Osteoblast (primary cell): ENCODE measurements at regions not wholly inside any gene's neighbourhood (a gene's known extent, or its start where the extent isn't known, plus 50 kb on each side); places are given as distances from the start of the nearest gene placed in this dataset.
A peak's percentile ranks its signal among the peaks of the same experiment; 100 is the strongest.
"Not testable (repeated sequence)": the region's sequence is repeated elsewhere in the genome, so short reads cannot be mapped to it uniquely, and the experiment has no call there.

Experiments used
- DNase-seq: peaks from one replicate; pipeline ENCODE4 v3.0.0; 2011; ENCODE audit warnings: low spot score, mixed read lengths; ENCODE audit not compliant: insufficient read length; ENCODE audit errors: missing footprints
- H2AFZ ChIP-seq: 2 replicates; pipeline ENCODE4 v1.6.0; 2011; ENCODE audit warnings: mild to moderate bottlenecking, low read length
- H3K27ac ChIP-seq: 2 replicates; pipeline ENCODE4 v1.5.1; 2011; ENCODE audit warnings: mild to moderate bottlenecking, low read depth, low read length, moderate library complexity
- H3K27me3 ChIP-seq: 2 replicates; pipeline ENCODE4 v1.6.0; 2012; ENCODE audit warnings: mild to moderate bottlenecking, control low read depth, inconsistent platforms, low read length, moderate library complexity; ENCODE audit not compliant: insufficient read depth
- H3K36me3 ChIP-seq: 2 replicates; pipeline ENCODE4 v1.5.1; 2011; ENCODE audit warnings: mild to moderate bottlenecking, low read length, control low read depth, moderate library complexity; ENCODE audit not compliant: insufficient read depth
- H3K4me1 ChIP-seq: 2 replicates; pipeline ENCODE4 v1.5.1; 2011; ENCODE audit warnings: mild to moderate bottlenecking, low read length, control low read depth, moderate library complexity; ENCODE audit not compliant: insufficient read depth
- H3K4me2 ChIP-seq: 2 replicates; pipeline ENCODE4 v1.6.0; 2011; ENCODE audit warnings: mild to moderate bottlenecking, low read length; ENCODE audit not compliant: insufficient read depth
- H3K4me3 ChIP-seq: fragments of 200-600 bp; sonication (generic); 3 replicates; pipeline ENCODE4 v1.5.1; 2012; ENCODE audit warnings: mild to moderate bottlenecking, low read length, inconsistent platforms; ENCODE audit not compliant: insufficient read depth
- H3K79me2 ChIP-seq: 2 replicates; pipeline ENCODE4 v1.6.0; 2012; ENCODE audit warnings: mild to moderate bottlenecking, low read length, control low read depth, inconsistent platforms; ENCODE audit not compliant: insufficient read depth
- H3K9me3 ChIP-seq: 2 replicates; pipeline ENCODE4 v1.5.1; 2011; ENCODE audit warnings: low read depth, low read length, control low read depth
- H4K20me1 ChIP-seq: 2 replicates; pipeline ENCODE4 v1.6.0; 2012; ENCODE audit warnings: mild to moderate bottlenecking, low read length, control low read depth; ENCODE audit not compliant: insufficient read depth
- TF ChIP-seq, protein P1 (sequence below): IDR thresholded peaks from 2 replicates; pipeline ENCODE4 v1.5.1; 2011; ENCODE audit warnings: mild to moderate bottlenecking, low read depth, low read length, moderate library complexity; ENCODE audit errors: extremely low read depth

DNA sequence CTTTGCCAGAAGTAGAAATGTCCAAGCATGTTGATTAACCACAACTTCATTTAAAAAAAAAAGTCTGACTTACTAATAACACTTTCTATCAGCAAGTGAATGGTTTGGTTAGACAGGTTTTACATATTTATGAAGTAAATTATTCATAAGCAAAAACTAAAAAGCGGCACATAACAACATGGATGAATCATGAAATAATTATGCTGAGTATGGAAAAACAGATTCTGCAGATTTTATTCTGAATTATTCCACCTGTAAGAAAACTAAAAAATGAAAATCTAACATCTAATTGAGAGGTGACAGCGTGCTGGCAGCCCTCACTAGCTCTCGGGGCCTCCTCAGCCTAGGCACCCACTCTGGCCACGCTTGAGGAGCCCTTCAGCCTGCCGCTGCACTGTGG, 173.5 kb downstream of the ADAM29 start:
- no peaks in the 10 kb centered on the region for H4K20me1 ChIP-seq
- H3K9me3 ChIP-seq = no peaks in the 10 kb centered on the region
- H3K4me2 ChIP-seq = no peak overlapping the region
- H3K79me2 ChIP-seq = no peaks in the 10 kb centered on the region
- no peaks in the 10 kb centered on the region for H3K27me3 ChIP-seq
- H2AFZ ChIP-seq = no peak overlapping the region
- no peaks in the 10 kb centered on the region for H3K4me1 ChIP-seq
- H3K4me3 ChIP-seq = no peak overlapping the region
- no peak overlapping the region for H3K27ac ChIP-seq
- no peak for DNase-seq
- H3K36me3 ChIP-seq = no peaks in the 10 kb centered on the region
- TF ChIP-seq, protein P1, sequence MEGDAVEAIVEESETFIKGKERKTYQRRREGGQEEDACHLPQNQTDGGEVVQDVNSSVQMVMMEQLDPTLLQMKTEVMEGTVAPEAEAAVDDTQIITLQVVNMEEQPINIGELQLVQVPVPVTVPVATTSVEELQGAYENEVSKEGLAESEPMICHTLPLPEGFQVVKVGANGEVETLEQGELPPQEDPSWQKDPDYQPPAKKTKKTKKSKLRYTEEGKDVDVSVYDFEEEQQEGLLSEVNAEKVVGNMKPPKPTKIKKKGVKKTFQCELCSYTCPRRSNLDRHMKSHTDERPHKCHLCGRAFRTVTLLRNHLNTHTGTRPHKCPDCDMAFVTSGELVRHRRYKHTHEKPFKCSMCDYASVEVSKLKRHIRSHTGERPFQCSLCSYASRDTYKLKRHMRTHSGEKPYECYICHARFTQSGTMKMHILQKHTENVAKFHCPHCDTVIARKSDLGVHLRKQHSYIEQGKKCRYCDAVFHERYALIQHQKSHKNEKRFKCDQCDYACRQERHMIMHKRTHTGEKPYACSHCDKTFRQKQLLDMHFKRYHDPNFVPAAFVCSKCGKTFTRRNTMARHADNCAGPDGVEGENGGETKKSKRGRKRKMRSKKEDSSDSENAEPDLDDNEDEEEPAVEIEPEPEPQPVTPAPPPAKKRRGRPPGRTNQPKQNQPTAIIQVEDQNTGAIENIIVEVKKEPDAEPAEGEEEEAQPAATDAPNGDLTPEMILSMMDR = no peak

DNA sequence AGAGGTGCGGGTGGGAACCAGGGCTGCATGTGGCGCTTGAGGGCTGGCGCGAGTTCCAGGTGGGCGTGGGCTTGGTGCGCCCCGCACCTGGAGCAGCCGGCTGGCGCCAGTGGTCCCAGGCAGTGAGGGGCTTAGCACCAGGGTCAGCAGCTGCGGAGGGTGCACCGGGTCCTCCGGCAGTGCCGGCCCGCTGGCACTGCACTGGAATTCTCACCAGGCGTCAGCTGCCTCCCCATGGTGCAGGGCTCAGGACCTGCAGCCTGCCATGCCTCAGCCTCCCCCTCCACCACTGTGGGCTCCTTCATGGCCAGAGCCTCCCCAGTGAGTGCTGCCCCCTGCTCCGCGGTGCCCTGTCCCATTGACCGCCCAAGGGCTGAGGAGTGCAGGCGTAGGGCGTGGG, 174.0 kb downstream of the ADAM29 start:
- Histone ChIP-seq H3K4me2 (no peak overlapping the region), H3K36me3 (no peaks in the 10 kb centered on the region), H3K27me3 (no peaks in the 10 kb centered on the region), H4K20me1 (no peaks in the 10 kb centered on the region), H3K4me1 (no peaks in the 10 kb centered on the region), H3K79me2 (no peaks in the 10 kb centered on the region), H3K9me3 (no peaks in the 10 kb centered on the region), H3K27ac (no peak overlapping the region), H3K4me3 (no peak overlapping the region), H2AFZ (no peak overlapping the region)
- TF ChIP-seq, protein P1 = no peak
- DNase-seq = no peak

DNA sequence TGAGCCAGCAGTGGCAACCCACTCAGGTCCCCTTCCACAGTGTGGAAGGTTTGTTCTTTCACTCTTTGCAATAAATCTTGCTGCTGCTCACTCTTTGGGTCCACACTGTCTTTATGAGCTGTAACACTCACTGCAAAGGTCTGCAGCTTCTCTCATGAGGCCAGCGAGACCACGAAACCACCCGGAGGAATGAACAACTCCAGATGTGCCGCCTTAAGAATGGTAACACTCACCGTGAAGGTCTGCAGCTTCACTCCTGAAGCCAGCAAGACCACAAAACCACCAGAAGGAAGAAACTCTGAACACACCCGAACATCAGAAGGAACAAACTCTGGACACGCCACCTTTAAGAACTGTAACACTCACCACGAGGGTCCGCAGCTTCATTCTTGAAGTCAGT, 174.9 kb downstream of the ADAM29 start:
- not testable (repeated sequence) for H3K27ac ChIP-seq, H3K79me2 ChIP-seq, H4K20me1 ChIP-seq

DNA sequence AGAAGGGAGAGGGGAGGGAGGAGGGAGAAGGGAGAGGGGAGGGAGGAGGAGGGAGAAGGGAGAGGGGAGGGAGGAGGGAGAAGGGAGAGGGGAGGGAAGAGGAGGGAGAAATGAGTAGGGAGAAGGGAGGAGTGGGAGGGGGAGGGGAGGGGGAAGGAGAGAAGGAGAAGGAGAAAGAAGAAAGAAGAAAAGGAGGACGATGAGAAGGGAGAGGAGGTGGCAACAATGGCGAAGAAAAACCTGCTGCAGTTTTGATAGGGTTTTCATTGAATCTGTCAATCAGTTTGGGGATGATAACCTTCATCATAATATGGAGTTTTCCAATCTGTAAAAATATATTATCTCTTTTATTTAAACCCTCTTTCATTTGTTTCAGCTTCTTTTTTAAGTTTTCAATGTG, 185.2 kb downstream of the ADAM29 start:
- Histone ChIP-seq H3K79me2 (no peaks in the 10 kb centered on the region), H2AFZ (no peak overlapping the region), H3K4me2 (peak overlapping the region; percentile 3), H3K4me3 (no peak overlapping the region), H3K9me3 (no peaks in the 10 kb centered on the region), H3K4me1 (no peaks in the 10 kb centered on the region), H4K20me1 (no peaks in the 10 kb centered on the region), H3K27me3 (no peaks in the 10 kb centered on the region), H3K36me3 (no peaks in the 10 kb centered on the region), H3K27ac (no peak overlapping the region)
- TF ChIP-seq, protein P1 = no peak
- no peak for DNase-seq

More for the DNA sequence above, 174.9 kb downstream of the ADAM29 start:
- H3K4me1 ChIP-seq, H2AFZ ChIP-seq, H3K27me3 ChIP-seq, H3K9me3 ChIP-seq, H3K36me3 ChIP-seq, H3K4me3 ChIP-seq, H3K4me2 ChIP-seq, DNase-seq: not testable (repeated sequence)
